ENCODE measurements at regions not wholly inside any gene's neighbourhood (a gene's known extent, or its start where the extent isn't known, plus 50 kb on each side); places are given as distances from the start of the nearest gene placed in this dataset.

DNA sequence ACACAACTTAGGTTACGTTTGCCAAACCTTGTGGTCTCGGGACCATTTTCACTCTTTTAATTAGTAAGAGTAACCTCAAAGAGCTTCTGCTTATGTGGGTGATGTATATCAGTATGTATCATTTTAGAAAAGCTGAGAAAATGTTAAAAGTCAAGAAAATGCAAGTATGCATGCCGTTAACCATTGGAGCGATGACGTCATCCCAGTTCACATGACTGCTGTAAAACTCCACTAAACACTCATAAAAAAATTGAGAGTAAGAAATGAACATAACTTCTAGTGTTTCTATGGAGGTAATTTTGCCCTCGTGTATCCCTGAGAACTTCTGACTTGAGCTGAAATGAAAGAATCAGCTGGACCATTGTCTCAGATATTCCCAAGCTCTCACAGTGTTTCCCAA lies 250.0 kb upstream of the CDH4 start:
- TF ChIP-seq, protein P1, sequence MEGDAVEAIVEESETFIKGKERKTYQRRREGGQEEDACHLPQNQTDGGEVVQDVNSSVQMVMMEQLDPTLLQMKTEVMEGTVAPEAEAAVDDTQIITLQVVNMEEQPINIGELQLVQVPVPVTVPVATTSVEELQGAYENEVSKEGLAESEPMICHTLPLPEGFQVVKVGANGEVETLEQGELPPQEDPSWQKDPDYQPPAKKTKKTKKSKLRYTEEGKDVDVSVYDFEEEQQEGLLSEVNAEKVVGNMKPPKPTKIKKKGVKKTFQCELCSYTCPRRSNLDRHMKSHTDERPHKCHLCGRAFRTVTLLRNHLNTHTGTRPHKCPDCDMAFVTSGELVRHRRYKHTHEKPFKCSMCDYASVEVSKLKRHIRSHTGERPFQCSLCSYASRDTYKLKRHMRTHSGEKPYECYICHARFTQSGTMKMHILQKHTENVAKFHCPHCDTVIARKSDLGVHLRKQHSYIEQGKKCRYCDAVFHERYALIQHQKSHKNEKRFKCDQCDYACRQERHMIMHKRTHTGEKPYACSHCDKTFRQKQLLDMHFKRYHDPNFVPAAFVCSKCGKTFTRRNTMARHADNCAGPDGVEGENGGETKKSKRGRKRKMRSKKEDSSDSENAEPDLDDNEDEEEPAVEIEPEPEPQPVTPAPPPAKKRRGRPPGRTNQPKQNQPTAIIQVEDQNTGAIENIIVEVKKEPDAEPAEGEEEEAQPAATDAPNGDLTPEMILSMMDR (IDR thresholded peaks at IDR 0.05; ENCODE audit: insufficient read depth, low read length): no peak
- TF ChIP-seq, protein P2, sequence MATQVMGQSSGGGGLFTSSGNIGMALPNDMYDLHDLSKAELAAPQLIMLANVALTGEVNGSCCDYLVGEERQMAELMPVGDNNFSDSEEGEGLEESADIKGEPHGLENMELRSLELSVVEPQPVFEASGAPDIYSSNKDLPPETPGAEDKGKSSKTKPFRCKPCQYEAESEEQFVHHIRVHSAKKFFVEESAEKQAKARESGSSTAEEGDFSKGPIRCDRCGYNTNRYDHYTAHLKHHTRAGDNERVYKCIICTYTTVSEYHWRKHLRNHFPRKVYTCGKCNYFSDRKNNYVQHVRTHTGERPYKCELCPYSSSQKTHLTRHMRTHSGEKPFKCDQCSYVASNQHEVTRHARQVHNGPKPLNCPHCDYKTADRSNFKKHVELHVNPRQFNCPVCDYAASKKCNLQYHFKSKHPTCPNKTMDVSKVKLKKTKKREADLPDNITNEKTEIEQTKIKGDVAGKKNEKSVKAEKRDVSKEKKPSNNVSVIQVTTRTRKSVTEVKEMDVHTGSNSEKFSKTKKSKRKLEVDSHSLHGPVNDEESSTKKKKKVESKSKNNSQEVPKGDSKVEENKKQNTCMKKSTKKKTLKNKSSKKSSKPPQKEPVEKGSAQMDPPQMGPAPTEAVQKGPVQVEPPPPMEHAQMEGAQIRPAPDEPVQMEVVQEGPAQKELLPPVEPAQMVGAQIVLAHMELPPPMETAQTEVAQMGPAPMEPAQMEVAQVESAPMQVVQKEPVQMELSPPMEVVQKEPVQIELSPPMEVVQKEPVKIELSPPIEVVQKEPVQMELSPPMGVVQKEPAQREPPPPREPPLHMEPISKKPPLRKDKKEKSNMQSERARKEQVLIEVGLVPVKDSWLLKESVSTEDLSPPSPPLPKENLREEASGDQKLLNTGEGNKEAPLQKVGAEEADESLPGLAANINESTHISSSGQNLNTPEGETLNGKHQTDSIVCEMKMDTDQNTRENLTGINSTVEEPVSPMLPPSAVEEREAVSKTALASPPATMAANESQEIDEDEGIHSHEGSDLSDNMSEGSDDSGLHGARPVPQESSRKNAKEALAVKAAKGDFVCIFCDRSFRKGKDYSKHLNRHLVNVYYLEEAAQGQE (IDR thresholded peaks at IDR 0.05; ENCODE audit: insufficient replicate concordance, low read depth): no peak

All from HL-60 (cell line).